GM12878 (cell line): ENCODE measurements at regions not wholly inside any gene's neighbourhood (a gene's known extent, or its start where the extent isn't known, plus 50 kb on each side); places are given as distances from the start of the nearest gene placed in this dataset.

Source experiments
- BHLHE40 ChIP-seq, 2 experiments: fragments of 450-650 bp in 1 of 2; IDR thresholded peaks; 2 replicates each; pipeline ENCODE4 v1.6.1; 2011 to 2017; ENCODE audit warnings: low read depth in 2 of 2, borderline replicate concordance in 1 of 2, improper control_type of control experiment in 1 of 2, low read length in 1 of 2, mild to moderate bottlenecking in 1 of 2
- CEBPB ChIP-seq, 2 experiments: fragments of 150-350 bp in 1 of 2; IDR thresholded peaks; 2 replicates each; pipeline ENCODE4 v1.6.1; 2012 to 2014; ENCODE audit warnings: low read depth in 2 of 2, low read length in 2 of 2, borderline replicate concordance in 1 of 2, inconsistent platforms in 1 of 2
- CTCF ChIP-seq, 3 experiments: IDR thresholded peaks in 2 of 3; conservative IDR thresholded peaks in 1 of 3; 2 replicates each; pipeline ENCODE4 v1.5.1; 2011; ENCODE audit warnings: low read depth in 3 of 3, low read length in 3 of 3, mild to moderate bottlenecking in 3 of 3, control low read depth in 2 of 3, moderate library complexity in 2 of 3, inconsistent platforms in 1 of 3, mixed read lengths in 1 of 3; ENCODE audit not compliant: control insufficient read depth in 2 of 3, insufficient read depth in 1 of 3; ENCODE audit errors: extremely low read depth in 1 of 3
- ETV6 ChIP-seq, 2 experiments: fragments of 450-650 bp in 1 of 2; IDR thresholded peaks in 1 of 2; conservative IDR thresholded peaks in 1 of 2; 2 replicates each; pipeline ENCODE4 v1.6.1; 2014; ENCODE audit warnings: antibody characterized with exemption in 1 of 2, borderline replicate concordance in 1 of 2, low read depth in 1 of 2, mild to moderate bottlenecking in 1 of 2, moderate library complexity in 1 of 2
- NR2C2 ChIP-seq: IDR thresholded peaks from 2 replicates; pipeline ENCODE4 v1.6.1; 2011; ENCODE audit warnings: borderline replicate concordance, low read depth; ENCODE audit not compliant: control insufficient read depth, insufficient read length

- TF ChIP-seq CTCF (IDR thresholded peaks at IDR 0.05 in 2 of 3, conservative IDR thresholded peaks at IDR 0.05 in 1 of 3; ENCODE audit: control insufficient read depth in 2 of 3, extremely low read depth in 1 of 3, insufficient read depth in 1 of 3, low read depth in 3 of 3, low read length in 3 of 3), result no peak
- TF ChIP-seq BHLHE40 (IDR thresholded peaks at IDR 0.05; ENCODE audit: borderline replicate concordance in 1 of 2, low read depth in 2 of 2, low read length in 1 of 2), result no peak
- no peak for TF ChIP-seq CEBPB (IDR thresholded peaks at IDR 0.05; ENCODE audit: borderline replicate concordance in 1 of 2, low read depth in 2 of 2, low read length in 2 of 2)
- TF ChIP-seq ETV6 (conservative IDR thresholded peaks at IDR 0.05 in 1 of 2, IDR thresholded peaks at IDR 0.05 in 1 of 2; ENCODE audit: borderline replicate concordance in 1 of 2, low read depth in 1 of 2), result no peak
- TF ChIP-seq NR2C2, result no peak
Measured at GRCh38 chr12:75853626-75854025, 177.9 kb downstream of the PHLDA1 start.
